ENCODE measurements at regions not wholly inside any gene's neighbourhood (a gene's known extent, or its start where the extent isn't known, plus 50 kb on each side); places are given as distances from the start of the nearest gene placed in this dataset.

- no peak for TF ChIP-seq HMGXB4 (CRISPR knock-in tag; IDR thresholded peaks at IDR 0.05; ENCODE audit: borderline replicate concordance in 1 of 2, low read depth in 1 of 2)
Observed at GRCh38 chr12:76208129-76208528, 123.6 kb upstream of the NAP1L1 start (continued).

GRCh38 chr12:76206677-76207072 is 122.2 kb upstream of the NAP1L1 start:
- no peak overlapping the region for H2AFZ ChIP-seq (ENCODE audit: low read length)
- no peaks in the 10 kb centered on the region for H3K36me3 ChIP-seq (replicated peaks in 1 of 2; ENCODE audit: control insufficient read depth in 1 of 2, insufficient read depth in 2 of 2, low read length in 2 of 2)
- intact Hi-C loops (cut with micrococcal nuclease; ENCODE audit: unreplicated experiment) = no loop called here
- no TSS peak for BruUV-seq (replicated peaks)
- TF ChIP-seq MXD4 (CRISPR knock-in tag; IDR thresholded peaks at IDR 0.05) = no peak
- no peak for TF ChIP-seq KLF9 (CRISPR knock-in tag; IDR thresholded peaks at IDR 0.05; ENCODE audit: low read depth)
- no peak for TF ChIP-seq ADNP (CRISPR knock-in tag; IDR thresholded peaks at IDR 0.05)
- no peak for TF ChIP-seq ZFP91 (CRISPR knock-in tag; IDR thresholded peaks at IDR 0.05; ENCODE audit: borderline replicate concordance)
- TF ChIP-seq ZBTB43 (CRISPR knock-in tag; conservative IDR thresholded peaks at IDR 0.05) = no peak
- TF ChIP-seq DR1 (CRISPR knock-in tag; IDR thresholded peaks at IDR 0.05) = no peak
- TF ChIP-seq IKZF1 (IDR thresholded peaks at IDR 0.05) = no peak
- no peak for TF ChIP-seq ESRRA (CRISPR knock-in tag; IDR thresholded peaks at IDR 0.05; ENCODE audit: low read depth)
- no peak for TF ChIP-seq STAG1 (CRISPR knock-in tag; IDR thresholded peaks at IDR 0.05)
- no peak for TF ChIP-seq DZIP1 (CRISPR knock-in tag; IDR thresholded peaks at IDR 0.05)
- no peak for TF ChIP-seq MXD1 (CRISPR knock-in tag; IDR thresholded peaks at IDR 0.05)
- TF ChIP-seq YEATS2 (CRISPR knock-in tag; IDR thresholded peaks at IDR 0.05; ENCODE audit: borderline replicate concordance) = no peak
- TF ChIP-seq EED (CRISPR knock-in tag; IDR thresholded peaks at IDR 0.05) = no peak
- no peak for TF ChIP-seq ZNF12 (CRISPR knock-in tag; IDR thresholded peaks at IDR 0.05)
- H3K79me2 ChIP-seq (ENCODE audit: insufficient read depth, low read length) = no peaks in the 10 kb centered on the region
- no peaks in the 10 kb centered on the region for H3K9me3 ChIP-seq (ENCODE audit: low read length)
- H3K27me3 ChIP-seq (ENCODE audit: control insufficient read depth in 1 of 2, insufficient read depth in 2 of 2, low read length in 2 of 2) = peaks cover 0 to 3% of the 10 kb centered on the region in 2 experiments; a peak in 2 of 5 replicates
- DNase-seq (ENCODE audit: low spot score) (no peak), FAIRE-seq (no peak), ATAC-seq (no peak)
- ChIA-PET CTCF (ENCODE audit: low intra/inter-chr PET ratio, low total read pairs) (no interaction called here), POLR2A (no interaction called here)
- H3K9ac ChIP-seq (ENCODE audit: insufficient read depth, low read depth, low read length) = no peak overlapping the region
- H3K4me1 ChIP-seq (ENCODE audit: insufficient read depth, low read length) = no peaks in the 10 kb centered on the region
- WGBS (ENCODE audit: low lambda C conversion rate) = 14% methylated on average over 5 of the region's 5 CpGs
- no peak overlapping the region for H3K27ac ChIP-seq (ENCODE audit: extremely low read length, insufficient read depth, low read length)
- H3K4me2 ChIP-seq (ENCODE audit: low read depth, low read length) = no peak overlapping the region
- no peaks in the 10 kb centered on the region for H4K20me1 ChIP-seq (ENCODE audit: insufficient read depth, low read length)
- H3K4me3 ChIP-seq (replicated peaks in 1 of 3; ENCODE audit: insufficient read depth in 1 of 3, low read depth in 2 of 3, low read length in 3 of 3) = no peak overlapping the region
- in situ Hi-C loops (cut with HindIII; ENCODE audit: extremely low pct_ligation_motif_present, low pct_unique_long_range_greater_than_20kb) = no loop called here
